SH-SY5Y (cell line): ENCODE measurements at regions not wholly inside any gene's neighbourhood (a gene's known extent, or its start where the extent isn't known, plus 50 kb on each side); places are given as distances from the start of the nearest gene placed in this dataset.

ENCODE experiments used
- GATA2 ChIP-seq: IDR thresholded peaks from 2 replicates; pipeline ENCODE4 v1.6.1; 2011; ENCODE audit warnings: mild to moderate bottlenecking, low read depth, low read length
- GATA3 ChIP-seq: IDR thresholded peaks from 2 replicates; pipeline ENCODE4 v1.6.1; 2011; ENCODE audit warnings: low read depth, mild to moderate bottlenecking, low read length, moderate library complexity

- TF ChIP-seq GATA2, result no peak
- no peak for TF ChIP-seq GATA3
These were observed 108.8 kb upstream of the LPAR1 start for GRCh38 chr9:111147041-111147440.
